GM21528 (cell line): ENCODE measurements at regions not wholly inside any gene's neighbourhood (a gene's known extent, or its start where the extent isn't known, plus 50 kb on each side); places are given as distances from the start of the nearest gene placed in this dataset.

ENCODE experiments used
- ATAC-seq: cut with Tn5 transposase; IDR thresholded peaks from one replicate; pipeline ENCODE4 v1.9.1; 2021; ENCODE audit warnings: mild to moderate bottlenecking, moderate library complexity; ENCODE audit not compliant: unreplicated experiment, low FRiP score

- no peak for ATAC-seq
These were observed 265.1 kb downstream of the HAUS1 start for GRCh38 chr18:46369323-46369722.

GRCh38 chr18:46370898-46371297 lies 266.7 kb downstream of the HAUS1 start:
- no peak for ATAC-seq

GRCh38 chr18:46372670-46373069 lies 268.5 kb downstream of the HAUS1 start:
- no peak for ATAC-seq

GRCh38 chr18:46373131-46373530 lies 268.9 kb downstream of the HAUS1 start:
- no peak for ATAC-seq

GRCh38 chr18:46373791-46374190 lies 269.6 kb downstream of the HAUS1 start:
- ATAC-seq, result no peak

GRCh38 chr18:46374850-46375249 lies 270.7 kb downstream of the HAUS1 start:
- ATAC-seq, result no peak

GRCh38 chr18:46377557-46377956 lies 273.4 kb downstream of the HAUS1 start:
- ATAC-seq, result no peak

GRCh38 chr18:46378126-46378863 lies 274.1 kb downstream of the HAUS1 start:
- ATAC-seq, result no peak

- ATAC-seq, result no peak
These were observed 274.7 kb downstream of the HAUS1 start for GRCh38 chr18:46378864-46379207.

- no peak for ATAC-seq
These were observed 275.3 kb downstream of the HAUS1 start for GRCh38 chr18:46379323-46379950.

GRCh38 chr18:46385124-46385523 lies 271.9 kb downstream of the LOXHD1 start:
- no peak for ATAC-seq

- ATAC-seq, result no peak
These were observed 270.2 kb downstream of the LOXHD1 start for GRCh38 chr18:46386788-46387187.

- ATAC-seq, result no peak
These were observed 269.4 kb downstream of the LOXHD1 start for GRCh38 chr18:46387441-46388131.

- ATAC-seq, result no peak
These were observed 268.7 kb downstream of the LOXHD1 start for GRCh38 chr18:46388286-46388685.

- no peak for ATAC-seq
These were observed 264.4 kb downstream of the LOXHD1 start for GRCh38 chr18:46392576-46392975.

GRCh38 chr18:46393230-46393629 lies 263.8 kb downstream of the LOXHD1 start:
- ATAC-seq, result no peak

- ATAC-seq, result no peak
These were observed 263.1 kb downstream of the LOXHD1 start for GRCh38 chr18:46393961-46394360.

GRCh38 chr18:46395795-46396194 lies 261.2 kb downstream of the LOXHD1 start:
- ATAC-seq, result no peak

- no peak for ATAC-seq
These were observed 259.8 kb downstream of the LOXHD1 start for GRCh38 chr18:46397174-46397573.

- no peak for ATAC-seq
These were observed 259.0 kb downstream of the LOXHD1 start for GRCh38 chr18:46398005-46398404.

- no peak for ATAC-seq
These were observed 258.4 kb downstream of the LOXHD1 start for GRCh38 chr18:46398625-46399024.

- ATAC-seq, result no peak
These were observed 257.7 kb downstream of the LOXHD1 start for GRCh38 chr18:46399303-46399702.
